A673 (cell line): ENCODE measurements at regions not wholly inside any gene's neighbourhood (a gene's known extent, or its start where the extent isn't known, plus 50 kb on each side); places are given as distances from the start of the nearest gene placed in this dataset.

ENCODE experiments used
- CTCF ChIP-seq: fragments of 300-800, 200-600 bp; sonication (generic); conservative IDR thresholded peaks from 2 replicates; pipeline ENCODE4 v1.5.1; 2017; ENCODE audit warnings: low read depth, mild to moderate bottlenecking, antibody characterized with exemption, low read length, moderate library complexity, mixed read lengths
- EZH2 ChIP-seq: fragments of 200-600 bp; sonication (generic); IDR thresholded peaks from 2 replicates; pipeline ENCODE4 v1.6.1; 2017; ENCODE audit warnings: borderline replicate concordance, low read depth, mild to moderate bottlenecking, mixed read lengths, antibody characterized with exemption, low read length; ENCODE audit not compliant: poor library complexity, severe bottlenecking

GRCh38 chr2:59853032-59853431 lies 700.4 kb downstream of the BCL11A start:
- TF ChIP-seq CTCF (no peak), EZH2 (no peak)
